NCI-H82 treated with DMSO at 0.1 percent for 48 hours (cell line): ENCODE measurements at regions not wholly inside any gene's neighbourhood (a gene's known extent, or its start where the extent isn't known, plus 50 kb on each side); places are given as distances from the start of the nearest gene placed in this dataset.
"Not testable (repeated sequence)": the region's sequence is repeated elsewhere in the genome, so short reads cannot be mapped to it uniquely, and the experiment has no call there.

ENCODE experiments used
- DNase-seq: peaks from one replicate; lab custom pipeline; 2025; ENCODE audit not compliant: unreplicated experiment; lab: John Stamatoyannopoulos, UW

- no peak for DNase-seq
These were observed 97.6 kb upstream of the SCAF11 start for GRCh38 chr12:46087916-46088439.

DNA sequence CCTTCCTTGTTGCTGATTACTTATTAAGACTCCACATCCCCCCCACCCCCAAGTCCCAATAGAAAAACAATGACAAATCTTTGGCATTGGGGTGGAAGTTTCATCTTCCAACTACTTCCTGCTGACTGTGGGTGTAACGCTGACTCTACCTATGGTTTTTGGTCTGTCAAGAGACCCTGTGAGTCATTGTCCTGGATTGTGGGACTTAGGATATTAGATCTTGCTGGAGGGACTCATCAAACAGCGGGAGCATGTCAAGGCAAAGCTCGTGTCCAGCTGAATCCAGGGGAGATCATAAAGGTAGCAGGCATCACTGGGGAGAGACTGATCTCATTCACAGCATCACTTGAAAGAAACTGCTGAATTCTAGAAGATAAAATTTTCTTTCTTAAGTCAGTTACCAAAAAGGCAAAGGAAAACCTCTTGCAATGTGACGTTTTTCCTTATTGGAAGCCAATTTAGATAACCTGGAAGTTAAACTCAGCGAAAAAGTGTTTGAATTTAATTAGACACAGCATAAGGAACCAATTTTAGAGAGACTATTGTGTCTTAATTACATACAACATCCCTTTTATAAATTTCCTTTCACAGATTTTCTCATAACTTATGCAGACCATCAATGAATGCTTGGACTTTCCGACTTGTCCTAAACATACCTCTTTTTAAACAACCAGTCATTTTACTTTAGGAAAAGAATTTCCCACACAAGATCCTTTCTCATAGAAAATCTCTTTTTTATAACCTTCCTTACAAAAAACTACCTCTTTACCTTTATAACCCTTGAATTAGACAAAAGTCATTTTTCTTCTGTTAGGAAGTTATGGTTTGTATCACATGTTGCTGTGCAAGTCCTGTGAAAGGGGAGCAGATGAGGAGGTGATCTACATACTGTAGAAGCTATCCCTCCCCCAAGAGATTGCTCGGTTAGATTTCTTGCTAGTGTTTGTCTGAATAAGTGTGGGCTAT lies 94.6 kb upstream of the SCAF11 start:
- DNase-seq: no peak

GRCh38 chr12:46082490-46083200 lies 92.3 kb upstream of the SCAF11 start:
- no peak for DNase-seq

DNA sequence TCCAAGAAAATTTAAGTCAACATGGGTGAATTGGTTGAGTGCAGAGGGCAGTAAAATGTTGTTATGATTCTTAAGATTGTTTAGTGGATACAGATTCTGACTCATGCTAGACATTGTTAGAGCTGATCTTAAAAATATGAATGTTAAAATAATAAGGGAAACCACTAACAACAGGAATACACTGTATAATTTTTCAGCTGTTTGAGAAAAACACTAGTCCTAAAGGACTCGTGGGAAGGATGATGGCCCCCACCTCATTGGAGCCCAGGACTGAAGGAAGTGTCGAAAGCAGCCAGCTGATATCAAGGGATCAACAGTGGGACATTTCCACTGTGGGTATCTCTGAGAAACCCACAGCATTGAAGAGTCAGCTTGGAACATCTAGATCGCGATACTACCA lies 82.9 kb upstream of the SCAF11 start:
- no peak for DNase-seq

DNA sequence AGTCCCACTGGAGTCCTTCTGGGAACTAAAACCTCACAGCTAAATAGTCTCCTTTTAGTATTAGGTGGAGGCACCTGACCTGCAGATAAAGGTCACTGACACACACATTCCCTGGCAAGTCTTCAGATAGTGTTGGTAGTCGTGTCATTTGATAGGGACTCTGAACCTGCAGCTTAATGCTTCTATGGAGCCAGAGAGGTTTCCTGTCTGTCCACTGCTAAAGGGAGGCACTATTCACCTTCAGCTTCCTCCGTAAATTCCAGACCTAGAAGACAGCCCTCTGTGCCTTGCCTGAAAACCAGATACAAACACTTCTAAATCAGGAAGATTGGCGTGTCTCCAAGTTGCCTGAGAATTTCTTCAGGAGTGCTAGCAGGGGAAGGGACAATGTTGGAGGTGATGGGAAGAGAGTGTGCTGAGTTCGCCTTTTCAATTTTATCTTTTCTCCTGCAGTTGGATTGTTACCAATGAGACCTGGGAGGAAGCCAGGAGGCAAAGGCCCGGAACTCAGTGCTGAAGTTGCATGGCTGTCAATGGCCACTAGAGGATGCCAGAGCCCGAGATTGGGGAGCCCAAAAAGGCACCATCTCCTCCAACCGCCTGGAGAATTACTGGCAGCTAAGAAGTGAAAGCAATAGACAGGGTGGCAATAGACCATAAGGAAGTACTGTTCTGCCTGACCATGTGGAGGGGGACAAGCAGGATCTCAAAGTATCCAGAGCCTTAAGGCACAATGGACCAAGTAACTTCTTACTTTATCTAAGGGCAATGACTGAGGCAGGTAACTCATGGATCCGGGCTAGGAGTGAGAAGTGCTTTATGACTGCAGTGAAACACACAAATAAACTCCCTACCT lies 81.6 kb upstream of the SCAF11 start:
- DNase-seq: peak; percentile 71

GRCh38 chr12:46071335-46071734 lies 81.0 kb upstream of the SCAF11 start:
- DNase-seq: no peak

- DNase-seq: no peak
These were observed 76.7 kb upstream of the SCAF11 start for GRCh38 chr12:46067094-46067493.

DNA sequence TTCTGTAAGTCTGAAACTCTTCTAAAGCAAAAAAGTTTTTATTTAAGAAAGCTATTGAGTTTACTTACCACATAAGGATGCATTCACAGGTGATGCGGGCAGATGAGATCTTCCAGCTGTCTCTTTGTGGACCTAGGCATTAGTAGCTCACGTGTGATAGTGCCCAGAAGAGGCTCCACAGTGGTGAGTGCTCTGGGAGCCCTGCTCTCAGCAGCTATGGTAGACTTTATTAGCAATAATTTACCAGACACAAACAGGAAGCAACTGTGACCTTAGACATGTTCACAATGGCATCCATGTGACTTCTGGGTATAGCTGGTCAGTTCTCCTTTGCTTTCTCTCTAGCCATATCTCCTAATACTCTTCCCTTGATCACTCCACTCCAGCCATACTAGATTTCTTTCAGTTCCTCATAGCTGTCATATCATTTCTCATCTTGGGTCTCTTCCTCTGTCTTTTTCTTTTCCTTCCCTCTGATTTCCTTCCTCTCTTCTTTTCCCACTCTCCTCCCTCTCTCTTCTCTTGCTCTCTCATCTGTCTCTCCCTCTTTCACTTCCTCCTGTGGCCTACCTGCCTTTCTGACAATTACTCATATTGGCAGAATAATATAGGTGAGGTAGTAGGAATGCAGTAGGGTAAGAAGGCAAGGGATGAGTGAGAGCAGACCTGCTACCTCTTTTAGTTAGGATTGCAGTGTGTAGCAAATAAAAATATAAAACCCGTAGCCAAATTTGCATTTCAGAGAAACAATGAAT lies 75.2 kb upstream of the SCAF11 start:
- DNase-seq: no peak

DNA sequence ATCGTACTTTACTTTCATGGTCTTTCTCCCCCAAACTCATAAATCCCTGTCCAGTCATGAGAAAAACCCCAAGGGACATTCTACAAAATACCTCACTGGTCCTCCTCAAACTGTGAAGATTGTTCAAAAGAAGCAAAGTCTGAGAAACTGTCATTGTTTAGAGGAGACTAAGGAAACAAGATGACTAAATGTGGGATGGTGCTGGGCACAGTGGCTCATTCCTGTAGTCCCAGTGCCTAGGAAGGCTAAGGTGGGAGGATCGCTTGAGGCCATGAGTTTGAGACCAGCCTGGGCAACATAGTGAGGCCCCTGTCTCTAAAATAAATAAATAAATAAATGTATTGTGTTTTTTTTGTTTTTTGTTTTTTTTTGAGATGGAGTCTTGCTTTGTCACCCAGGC lies 74.2 kb upstream of the SCAF11 start:
- no peak for DNase-seq

- not testable (repeated sequence) for DNase-seq
These were observed 68.3 kb upstream of the SCAF11 start for GRCh38 chr12:46058697-46059096.

DNA sequence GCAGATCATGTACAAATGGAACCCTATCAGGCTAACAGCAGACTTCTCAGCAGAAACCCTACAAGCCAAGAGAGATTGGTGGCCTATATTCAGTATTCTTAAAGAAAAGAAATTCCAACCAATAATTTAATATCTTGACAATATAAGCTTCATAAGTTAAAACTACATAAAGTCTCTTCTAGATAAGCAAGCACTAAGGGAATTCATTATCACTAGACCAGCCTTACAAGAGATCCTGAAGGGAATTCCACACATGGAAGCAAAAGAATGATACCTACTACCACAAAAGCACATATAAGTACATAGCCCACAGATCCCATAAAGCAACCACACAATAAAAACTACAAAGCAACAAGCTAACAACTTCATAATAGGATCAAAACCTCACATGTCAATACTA lies 60.4 kb upstream of the SCAF11 start:
- DNase-seq: no peak

- no peak for DNase-seq
These were observed 59.3 kb upstream of the SCAF11 start for GRCh38 chr12:46049665-46050064.

DNA sequence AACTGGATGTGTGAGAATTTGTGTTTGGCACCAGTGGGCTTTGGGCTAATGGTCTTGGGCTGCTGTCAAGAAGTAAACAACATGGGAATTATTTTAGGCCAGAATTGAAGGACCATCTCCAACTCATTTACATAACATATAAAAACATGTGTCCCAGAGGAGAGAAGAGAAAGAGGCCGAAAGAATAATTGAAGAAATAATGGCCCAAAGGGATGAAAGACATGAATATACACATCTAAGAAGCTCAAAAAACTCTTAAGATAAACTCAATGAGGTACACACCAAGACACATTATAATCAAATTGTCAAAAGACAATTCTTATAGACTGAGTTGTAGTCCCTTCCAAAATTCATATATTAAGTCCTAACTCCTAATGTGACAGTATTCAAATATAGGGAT lies 56.1 kb upstream of the SCAF11 start:
- DNase-seq: no peak

DNA sequence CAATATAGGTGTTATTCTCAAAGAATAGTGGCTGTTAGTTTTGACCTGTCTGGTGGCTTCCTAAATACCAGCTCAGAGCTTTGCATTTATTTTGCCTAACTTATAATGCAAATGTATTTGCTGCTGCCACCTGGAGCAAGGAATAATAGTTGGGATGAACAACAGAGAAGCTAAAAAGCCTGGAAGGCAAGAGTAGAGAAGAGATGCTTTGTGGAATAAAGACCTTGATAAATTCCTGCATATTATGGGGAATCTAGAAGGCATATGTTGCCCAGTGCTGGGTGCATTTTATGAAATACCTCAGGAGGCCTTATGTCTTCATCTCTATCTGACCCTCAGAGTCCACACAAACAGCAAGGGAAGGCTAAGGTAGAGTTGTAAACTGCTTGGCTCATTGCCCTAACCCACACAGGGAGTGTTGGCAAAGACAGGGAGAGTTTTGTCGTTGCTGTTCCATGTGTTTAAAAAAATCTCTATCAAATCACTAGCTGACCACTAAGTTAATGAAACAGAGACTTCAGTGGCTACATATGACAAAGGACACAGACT lies 53.7 kb upstream of the SCAF11 start:
- no peak for DNase-seq
